Esophagus squamous epithelium (tissue), 4 donors: ENCODE measurements at regions not wholly inside any gene's neighbourhood (a gene's known extent, or its start where the extent isn't known, plus 50 kb on each side); places are given as distances from the start of the nearest gene placed in this dataset.

ENCODE experiments used
- POLR2A ChIP-seq, 4 donors: fragments of 450-650 bp; IDR thresholded peaks; one replicate each; pipeline ENCODE4 v1.6.1; 2017; ENCODE audit warnings: antibody characterized with exemption in 4 of 4, mild to moderate bottlenecking in 4 of 4, moderate library complexity in 3 of 4
- TF ChIP-seq, protein P1 (sequence below), 6 experiments: fragments of 450-650 bp in 4 of 6; fragments of 200-600 bp in 2 of 6; sonication (generic) in 2 of 6; IDR thresholded peaks; one replicate each; pipeline ENCODE4 v1.5.1; 2016 to 2019; ENCODE audit warnings: antibody characterized with exemption in 6 of 6, mild to moderate bottlenecking in 4 of 6, moderate library complexity in 4 of 6

- TF ChIP-seq, protein P1, sequence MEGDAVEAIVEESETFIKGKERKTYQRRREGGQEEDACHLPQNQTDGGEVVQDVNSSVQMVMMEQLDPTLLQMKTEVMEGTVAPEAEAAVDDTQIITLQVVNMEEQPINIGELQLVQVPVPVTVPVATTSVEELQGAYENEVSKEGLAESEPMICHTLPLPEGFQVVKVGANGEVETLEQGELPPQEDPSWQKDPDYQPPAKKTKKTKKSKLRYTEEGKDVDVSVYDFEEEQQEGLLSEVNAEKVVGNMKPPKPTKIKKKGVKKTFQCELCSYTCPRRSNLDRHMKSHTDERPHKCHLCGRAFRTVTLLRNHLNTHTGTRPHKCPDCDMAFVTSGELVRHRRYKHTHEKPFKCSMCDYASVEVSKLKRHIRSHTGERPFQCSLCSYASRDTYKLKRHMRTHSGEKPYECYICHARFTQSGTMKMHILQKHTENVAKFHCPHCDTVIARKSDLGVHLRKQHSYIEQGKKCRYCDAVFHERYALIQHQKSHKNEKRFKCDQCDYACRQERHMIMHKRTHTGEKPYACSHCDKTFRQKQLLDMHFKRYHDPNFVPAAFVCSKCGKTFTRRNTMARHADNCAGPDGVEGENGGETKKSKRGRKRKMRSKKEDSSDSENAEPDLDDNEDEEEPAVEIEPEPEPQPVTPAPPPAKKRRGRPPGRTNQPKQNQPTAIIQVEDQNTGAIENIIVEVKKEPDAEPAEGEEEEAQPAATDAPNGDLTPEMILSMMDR (IDR thresholded peaks at IDR 0.05): no peak
- TF ChIP-seq POLR2A (IDR thresholded peaks at IDR 0.05): no peak
Measured at GRCh38 chr5:30337084-30337573, 856.4 kb upstream of the CDH6 start.
